Endothelial cell (in vitro differentiated cells): ENCODE measurements at regions not wholly inside any gene's neighbourhood (a gene's known extent, or its start where the extent isn't known, plus 50 kb on each side); places are given as distances from the start of the nearest gene placed in this dataset.

ENCODE experiments used
- DNase-seq: peaks from one replicate; pipeline ENCODE4 v3.0.0; 2021; ENCODE audit warnings: low spot score
- H3K27ac Mint-ChIP-seq: one replicate; pipeline ENCODE4 v1.8.0; 2021; ENCODE audit warnings: mixed read lengths, inconsistent platforms; ENCODE audit not compliant: unreplicated experiment
- H3K27me3 Mint-ChIP-seq: one replicate; pipeline ENCODE4 v1.8.0; 2021; ENCODE audit warnings: mild to moderate bottlenecking, moderate library complexity, mixed read lengths, inconsistent platforms; ENCODE audit not compliant: unreplicated experiment
- H3K36me3 Mint-ChIP-seq: one replicate; pipeline ENCODE4 v1.8.0; 2021; ENCODE audit warnings: mild to moderate bottlenecking, low read depth, mixed read lengths, inconsistent platforms; ENCODE audit not compliant: unreplicated experiment
- H3K4me1 Mint-ChIP-seq: one replicate; pipeline ENCODE4 v1.8.0; 2021; ENCODE audit warnings: mild to moderate bottlenecking, mixed read lengths, inconsistent platforms; ENCODE audit not compliant: unreplicated experiment
- H3K4me3 Mint-ChIP-seq: one replicate; pipeline ENCODE4 v1.8.0; 2021; ENCODE audit warnings: mild to moderate bottlenecking, mixed read lengths, inconsistent platforms; ENCODE audit not compliant: unreplicated experiment
- H3K9me3 Mint-ChIP-seq: one replicate; pipeline ENCODE4 v1.8.0; 2021; ENCODE audit warnings: mixed read lengths, inconsistent platforms; ENCODE audit not compliant: unreplicated experiment
- TF ChIP-seq, protein P1 (sequence below): fragments of 200-600 bp; sonication (generic); IDR thresholded peaks from one replicate; pipeline ENCODE4 v1.5.0; 2021; ENCODE audit warnings: antibody characterized with exemption; ENCODE audit not compliant: unreplicated experiment

DNA sequence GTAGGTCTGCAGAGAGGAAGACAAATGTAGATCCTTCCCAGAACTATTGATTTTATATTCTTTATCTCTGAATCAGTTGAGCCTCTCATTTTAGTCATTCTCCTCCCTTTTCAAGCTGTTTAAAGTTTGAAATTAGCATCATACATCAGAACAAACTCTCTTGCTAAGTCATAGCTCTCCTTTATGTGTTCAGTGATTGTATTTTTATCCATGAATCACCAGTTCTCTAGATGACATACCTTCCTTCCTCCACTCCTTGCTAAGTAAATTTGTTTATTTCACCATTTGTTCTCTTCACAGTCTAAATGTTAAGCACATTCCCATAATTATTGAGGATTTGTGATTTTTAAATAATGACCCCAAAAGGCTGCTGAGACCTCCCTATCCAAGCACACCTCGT lies 63.5 kb upstream of the RAPGEF4 start:
- no peak overlapping the region for H3K27ac Mint-ChIP-seq
- no peaks in the 10 kb centered on the region for H3K36me3 Mint-ChIP-seq
- H3K27me3 Mint-ChIP-seq = peaks cover 2% of the 10 kb centered on the region
- no peaks in the 10 kb centered on the region for H3K4me1 Mint-ChIP-seq
- H3K4me3 Mint-ChIP-seq = no peak overlapping the region
- DNase-seq = no peak
- H3K9me3 Mint-ChIP-seq = no peaks in the 10 kb centered on the region
- TF ChIP-seq, protein P1, sequence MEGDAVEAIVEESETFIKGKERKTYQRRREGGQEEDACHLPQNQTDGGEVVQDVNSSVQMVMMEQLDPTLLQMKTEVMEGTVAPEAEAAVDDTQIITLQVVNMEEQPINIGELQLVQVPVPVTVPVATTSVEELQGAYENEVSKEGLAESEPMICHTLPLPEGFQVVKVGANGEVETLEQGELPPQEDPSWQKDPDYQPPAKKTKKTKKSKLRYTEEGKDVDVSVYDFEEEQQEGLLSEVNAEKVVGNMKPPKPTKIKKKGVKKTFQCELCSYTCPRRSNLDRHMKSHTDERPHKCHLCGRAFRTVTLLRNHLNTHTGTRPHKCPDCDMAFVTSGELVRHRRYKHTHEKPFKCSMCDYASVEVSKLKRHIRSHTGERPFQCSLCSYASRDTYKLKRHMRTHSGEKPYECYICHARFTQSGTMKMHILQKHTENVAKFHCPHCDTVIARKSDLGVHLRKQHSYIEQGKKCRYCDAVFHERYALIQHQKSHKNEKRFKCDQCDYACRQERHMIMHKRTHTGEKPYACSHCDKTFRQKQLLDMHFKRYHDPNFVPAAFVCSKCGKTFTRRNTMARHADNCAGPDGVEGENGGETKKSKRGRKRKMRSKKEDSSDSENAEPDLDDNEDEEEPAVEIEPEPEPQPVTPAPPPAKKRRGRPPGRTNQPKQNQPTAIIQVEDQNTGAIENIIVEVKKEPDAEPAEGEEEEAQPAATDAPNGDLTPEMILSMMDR = no peak

DNA sequence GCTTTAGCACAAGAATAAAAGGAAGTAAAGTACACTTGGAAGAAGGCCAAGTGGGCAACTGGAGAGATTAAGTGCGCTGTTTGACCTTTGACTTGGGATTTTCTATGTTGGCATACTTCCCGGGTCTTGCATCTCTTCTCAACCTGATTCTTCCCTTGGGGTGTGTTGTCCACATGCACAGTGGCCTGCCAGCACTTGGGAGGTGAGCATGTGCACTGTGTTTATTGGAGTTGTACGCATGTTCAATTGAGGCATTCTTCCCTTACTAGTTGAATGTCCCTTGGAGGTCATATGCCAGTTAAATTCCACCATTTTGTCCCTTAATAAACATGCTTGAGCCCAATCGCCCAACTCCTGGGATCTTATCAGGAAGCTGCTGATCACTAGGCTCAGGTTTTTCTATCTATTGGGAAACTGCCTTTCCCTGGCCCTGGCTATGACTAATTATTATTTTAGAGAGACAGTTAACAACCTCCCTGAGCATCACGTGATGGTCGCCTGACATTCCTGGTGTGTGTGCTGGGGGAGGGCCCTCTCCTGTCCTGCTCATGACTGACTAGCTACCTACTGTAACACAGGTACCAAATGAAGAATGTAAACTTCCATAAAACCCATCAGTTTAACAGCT lies 62.5 kb upstream of the RAPGEF4 start:
- DNase-seq = no peak
- Mint-ChIP-seq H3K4me1 (no peaks in the 10 kb centered on the region), H3K9me3 (no peaks in the 10 kb centered on the region), H3K4me3 (no peak overlapping the region), H3K27me3 (peaks cover 2% of the 10 kb centered on the region), H3K36me3 (no peaks in the 10 kb centered on the region), H3K27ac (no peak overlapping the region)
- TF ChIP-seq, protein P1 = no peak

DNA sequence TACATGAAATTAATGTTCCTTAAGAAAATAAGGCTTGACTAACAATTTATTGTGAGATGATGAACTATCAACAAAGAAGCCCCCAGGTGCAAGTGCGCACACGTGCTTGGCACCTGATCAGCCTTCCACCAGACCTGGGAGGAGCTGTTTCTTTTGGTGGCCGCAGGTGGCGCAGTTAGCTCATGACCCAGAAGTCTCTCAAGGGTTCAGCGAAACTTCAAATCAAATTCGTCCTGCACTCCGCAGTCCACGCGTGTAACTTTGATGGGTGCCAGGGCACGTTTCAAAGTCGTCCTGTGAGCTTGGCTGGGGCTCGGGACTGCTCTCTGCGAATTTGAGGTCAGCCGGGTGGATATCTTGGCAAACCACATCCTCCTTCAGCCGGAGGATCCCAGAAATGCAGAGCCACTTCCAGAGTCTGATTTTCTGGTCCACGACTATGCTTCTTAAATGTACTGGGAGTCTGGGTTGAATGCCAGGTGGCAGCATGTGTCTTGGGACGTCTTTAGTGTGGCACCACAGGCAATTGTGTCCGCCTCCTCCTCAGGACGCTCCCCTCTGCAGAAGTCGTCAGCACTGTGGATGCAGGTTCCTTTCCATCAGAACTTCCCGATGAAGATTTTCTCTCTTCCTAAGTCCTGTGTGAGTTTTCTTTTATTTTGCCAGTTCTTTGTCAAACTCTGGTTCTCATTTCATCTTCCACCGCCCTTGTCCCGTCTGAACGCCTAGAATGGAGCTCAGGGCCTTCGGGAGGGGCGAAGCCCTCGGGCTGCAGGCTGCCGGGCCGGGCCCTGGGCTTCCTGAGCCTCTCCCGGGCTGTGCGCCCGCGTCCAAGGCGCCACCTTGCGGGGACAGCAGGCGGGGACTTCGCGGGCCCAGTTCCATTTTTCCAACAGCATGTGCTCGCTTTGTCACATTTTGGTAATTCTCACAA lies 61.3 kb upstream of the RAPGEF4 start:
- H3K4me3 Mint-ChIP-seq = no peak overlapping the region
- H3K36me3 Mint-ChIP-seq = no peaks in the 10 kb centered on the region
- no peaks in the 10 kb centered on the region for H3K9me3 Mint-ChIP-seq
- H3K27ac Mint-ChIP-seq = no peak overlapping the region
- DNase-seq = peak; percentile 72
- TF ChIP-seq, protein P1 = peak; percentile 60
- no peaks in the 10 kb centered on the region for H3K4me1 Mint-ChIP-seq
- peaks cover 2% of the 10 kb centered on the region for H3K27me3 Mint-ChIP-seq

DNA sequence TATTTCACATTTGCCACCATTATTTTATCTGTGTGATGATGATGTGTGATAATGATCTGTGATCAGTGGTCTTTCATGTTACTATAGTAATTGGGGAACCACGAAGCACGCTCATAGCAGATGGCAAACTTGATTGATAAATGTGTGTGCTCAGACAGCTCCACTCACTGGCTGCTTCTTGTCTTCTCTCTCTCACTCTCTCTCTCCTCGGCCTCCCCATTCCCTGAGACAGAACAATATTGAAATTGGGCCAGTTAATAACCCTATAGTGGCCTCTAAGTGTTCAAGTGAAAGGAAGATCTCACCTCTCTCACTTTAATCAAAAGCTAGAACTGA lies 60.7 kb upstream of the RAPGEF4 start:
- TF ChIP-seq, protein P1 = no peak
- Mint-ChIP-seq H3K4me3 (no peak overlapping the region), H3K9me3 (no peaks in the 10 kb centered on the region), H3K27me3 (peaks cover 2% of the 10 kb centered on the region), H3K36me3 (no peaks in the 10 kb centered on the region), H3K27ac (no peak overlapping the region), H3K4me1 (no peaks in the 10 kb centered on the region)
- DNase-seq = no peak

DNA sequence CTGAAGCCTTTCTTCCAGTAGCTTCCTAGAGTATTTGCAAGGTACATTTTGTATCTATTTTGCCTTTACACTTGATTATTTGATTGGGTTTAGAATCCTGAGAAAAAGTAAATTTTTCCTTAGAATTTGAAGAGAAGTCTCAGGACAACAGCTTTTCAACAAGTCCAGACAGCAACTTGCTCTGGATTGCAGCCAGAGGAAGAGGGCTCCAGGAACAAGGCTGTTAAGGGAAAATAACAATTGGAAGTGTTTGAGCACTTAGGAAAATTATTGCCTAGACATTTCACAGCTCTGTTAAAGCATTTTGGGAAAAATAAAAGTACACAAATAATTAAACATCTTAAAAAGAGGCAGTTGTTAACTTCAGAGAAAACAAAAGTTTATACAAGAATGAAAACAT lies 58.3 kb upstream of the RAPGEF4 start:
- Mint-ChIP-seq H3K27me3 (peaks cover 3% of the 10 kb centered on the region), H3K9me3 (no peaks in the 10 kb centered on the region), H3K27ac (no peak overlapping the region), H3K4me1 (no peaks in the 10 kb centered on the region), H3K36me3 (peaks cover 2% of the 10 kb centered on the region), H3K4me3 (no peak overlapping the region)
- no peak for DNase-seq
- TF ChIP-seq, protein P1 = no peak
